BE2C (cell line): ENCODE measurements at regions not wholly inside any gene's neighbourhood (a gene's known extent, or its start where the extent isn't known, plus 50 kb on each side); places are given as distances from the start of the nearest gene placed in this dataset.

Source experiments
- DNase-seq: peaks from one replicate; pipeline ENCODE4 v3.0.0-alpha.2; 2020
- H3K27me3 ChIP-seq: fragments of 250-450 bp; sonication (Bioruptor Pico); 2 replicates; pipeline ENCODE4 v1.5.1; 2020; ENCODE audit warnings: mild to moderate bottlenecking
- H3K36me3 ChIP-seq: fragments of 250-450 bp; sonication (Bioruptor Pico); 2 replicates; pipeline ENCODE4 v1.5.1; 2020; ENCODE audit warnings: mild to moderate bottlenecking
- H3K4me1 ChIP-seq: fragments of 250-450 bp; sonication (Bioruptor Pico); 2 replicates; pipeline ENCODE4 v1.5.1; 2020
- H3K4me3 ChIP-seq: 2 replicates; pipeline ENCODE4 v1.5.1; 2011; ENCODE audit warnings: low read depth, low read length
- H3K9me3 ChIP-seq: fragments of 250-450 bp; sonication (Bioruptor Pico); 2 replicates; pipeline ENCODE4 v1.5.1; 2020
- TF ChIP-seq, protein P1 (sequence below): IDR thresholded peaks from 2 replicates; pipeline ENCODE4 v1.5.1; 2012; ENCODE audit warnings: mild to moderate bottlenecking, low read depth, low read length

DNA sequence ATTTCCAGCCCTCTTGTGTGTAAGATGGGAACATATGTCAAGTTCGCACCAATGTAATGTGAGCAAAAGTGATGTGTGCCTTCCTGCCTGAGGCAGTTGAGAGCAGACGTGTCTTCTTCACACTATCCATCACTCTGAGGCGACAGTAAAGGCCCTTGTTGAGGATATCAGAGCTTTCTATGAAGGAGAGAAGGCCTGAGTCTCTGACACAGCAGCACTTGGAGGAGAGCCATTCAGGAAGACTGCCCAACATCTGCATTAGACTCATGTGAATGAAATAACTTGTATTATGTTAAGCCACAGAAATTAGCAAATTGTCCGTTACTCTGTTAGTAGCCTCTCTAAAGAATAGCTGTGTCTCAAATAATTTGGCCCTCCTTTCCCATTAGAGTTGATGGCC, 108.8 kb upstream of the CCDC54 start:
- Histone ChIP-seq H3K4me3 (no peak overlapping the region), H3K36me3 (no peaks in the 10 kb centered on the region), H3K27me3 (no peaks in the 10 kb centered on the region), H3K9me3 (no peaks in the 10 kb centered on the region), H3K4me1 (no peaks in the 10 kb centered on the region)
- DNase-seq: no peak
- TF ChIP-seq, protein P1, sequence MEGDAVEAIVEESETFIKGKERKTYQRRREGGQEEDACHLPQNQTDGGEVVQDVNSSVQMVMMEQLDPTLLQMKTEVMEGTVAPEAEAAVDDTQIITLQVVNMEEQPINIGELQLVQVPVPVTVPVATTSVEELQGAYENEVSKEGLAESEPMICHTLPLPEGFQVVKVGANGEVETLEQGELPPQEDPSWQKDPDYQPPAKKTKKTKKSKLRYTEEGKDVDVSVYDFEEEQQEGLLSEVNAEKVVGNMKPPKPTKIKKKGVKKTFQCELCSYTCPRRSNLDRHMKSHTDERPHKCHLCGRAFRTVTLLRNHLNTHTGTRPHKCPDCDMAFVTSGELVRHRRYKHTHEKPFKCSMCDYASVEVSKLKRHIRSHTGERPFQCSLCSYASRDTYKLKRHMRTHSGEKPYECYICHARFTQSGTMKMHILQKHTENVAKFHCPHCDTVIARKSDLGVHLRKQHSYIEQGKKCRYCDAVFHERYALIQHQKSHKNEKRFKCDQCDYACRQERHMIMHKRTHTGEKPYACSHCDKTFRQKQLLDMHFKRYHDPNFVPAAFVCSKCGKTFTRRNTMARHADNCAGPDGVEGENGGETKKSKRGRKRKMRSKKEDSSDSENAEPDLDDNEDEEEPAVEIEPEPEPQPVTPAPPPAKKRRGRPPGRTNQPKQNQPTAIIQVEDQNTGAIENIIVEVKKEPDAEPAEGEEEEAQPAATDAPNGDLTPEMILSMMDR: no peak

DNA sequence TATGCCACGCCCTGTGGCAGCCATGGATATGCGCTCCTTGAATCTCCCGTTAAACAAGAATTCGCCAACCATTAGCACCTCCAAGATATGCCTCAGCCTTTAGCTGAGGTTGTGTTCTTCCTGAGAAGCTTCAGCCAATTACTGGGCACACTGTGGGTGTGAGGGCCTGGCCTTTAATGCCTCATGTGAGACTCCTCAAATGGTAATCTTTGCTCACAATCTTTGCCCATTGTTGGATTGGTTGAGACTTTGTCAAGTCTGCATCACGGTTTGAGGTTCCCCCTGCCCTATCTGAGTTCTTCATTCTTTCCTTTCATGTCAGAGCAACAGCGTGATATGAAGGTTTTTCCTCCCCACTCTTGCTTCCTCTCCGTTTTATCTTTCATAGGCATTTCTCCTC, 108.1 kb upstream of the CCDC54 start:
- Histone ChIP-seq H3K27me3 (no peaks in the 10 kb centered on the region), H3K4me3 (no peak overlapping the region), H3K9me3 (no peaks in the 10 kb centered on the region), H3K4me1 (no peaks in the 10 kb centered on the region), H3K36me3 (no peaks in the 10 kb centered on the region)
- TF ChIP-seq, protein P1: no peak
- DNase-seq: no peak

DNA sequence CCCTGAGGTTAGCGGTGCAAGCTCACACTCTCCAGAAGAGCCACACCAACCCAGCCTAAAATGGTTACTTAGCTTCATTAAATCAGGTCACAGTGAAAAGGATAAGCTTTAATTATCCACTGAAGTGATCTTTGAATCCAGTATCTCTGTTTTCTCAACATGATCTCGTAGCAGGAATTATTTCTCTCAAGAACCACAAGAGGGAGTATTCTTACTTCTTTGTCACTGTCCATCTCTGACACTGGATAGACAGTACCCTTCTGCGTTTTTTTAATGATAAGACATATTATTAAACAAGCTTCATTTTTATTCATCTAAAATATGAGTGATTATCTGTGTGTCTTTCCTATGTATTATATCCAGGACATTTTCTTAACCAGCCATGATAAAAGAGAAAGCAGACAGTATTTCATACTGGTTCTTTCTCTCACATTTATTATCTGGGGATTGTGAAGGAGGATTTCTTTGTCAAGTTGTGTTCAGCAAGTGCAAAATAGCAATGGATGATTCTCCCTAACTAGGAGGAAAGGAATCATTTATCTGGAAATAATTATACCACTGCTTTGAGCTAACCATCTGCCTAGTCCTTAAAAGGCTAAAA, 105.4 kb upstream of the CCDC54 start:
- Histone ChIP-seq H3K4me3 (no peak overlapping the region), H3K36me3 (no peaks in the 10 kb centered on the region), H3K27me3 (no peaks in the 10 kb centered on the region; the same call in none of the 2 replicates), H3K9me3 (no peaks in the 10 kb centered on the region), H3K4me1 (no peaks in the 10 kb centered on the region)
- TF ChIP-seq, protein P1: peak; percentile 69
- DNase-seq: no peak

DNA sequence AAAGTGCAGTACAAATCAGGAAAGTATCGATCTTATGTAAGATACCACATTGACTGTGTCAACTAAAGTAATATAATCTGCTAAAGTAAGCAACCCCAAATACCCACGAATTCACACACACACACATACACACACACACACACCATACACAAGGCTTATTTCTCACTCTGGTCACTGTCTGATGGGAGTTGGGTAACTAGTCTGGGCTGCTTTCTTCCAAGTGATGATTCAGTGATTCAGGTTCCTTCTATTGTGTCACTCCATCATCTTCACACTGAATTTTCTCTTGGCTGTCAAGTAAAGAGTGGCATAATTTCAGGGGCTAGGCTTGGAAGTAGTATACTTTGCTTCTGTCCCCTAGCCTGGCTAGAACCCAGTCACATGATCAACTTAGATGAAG, 104.8 kb upstream of the CCDC54 start:
- Histone ChIP-seq H3K27me3 (no peaks in the 10 kb centered on the region; the same call in none of the 2 replicates), H3K4me3 (no peak overlapping the region), H3K36me3 (no peaks in the 10 kb centered on the region), H3K9me3 (no peaks in the 10 kb centered on the region), H3K4me1 (no peaks in the 10 kb centered on the region)
- TF ChIP-seq, protein P1: no peak
- DNase-seq: no peak

DNA sequence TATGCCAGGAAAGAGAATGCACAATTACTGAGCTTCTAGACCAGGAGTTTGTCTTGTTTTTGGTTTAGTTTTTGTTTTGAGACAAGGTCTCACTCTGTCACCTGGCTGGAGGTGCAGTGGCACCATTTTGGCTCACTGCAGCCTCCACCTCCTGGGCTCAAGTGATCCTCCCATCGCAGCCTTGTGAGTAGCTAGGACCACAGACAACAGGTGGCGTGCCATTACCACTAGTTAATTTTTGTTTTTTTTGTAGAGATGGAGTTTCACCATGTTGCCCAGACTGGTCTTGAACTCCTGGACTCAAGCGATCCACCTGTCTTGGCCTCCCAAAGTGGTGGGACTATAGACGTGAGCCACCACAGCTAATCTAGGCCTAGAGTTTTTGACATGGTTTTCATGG, 104.4 kb upstream of the CCDC54 start:
- TF ChIP-seq, protein P1: no peak
- peaks cover 2% of the 10 kb centered on the region for H3K27me3 ChIP-seq
- no peak overlapping the region for H3K4me3 ChIP-seq
- no peaks in the 10 kb centered on the region for H3K9me3 ChIP-seq
- no peaks in the 10 kb centered on the region for H3K36me3 ChIP-seq
- no peaks in the 10 kb centered on the region for H3K4me1 ChIP-seq
- no peak for DNase-seq

DNA sequence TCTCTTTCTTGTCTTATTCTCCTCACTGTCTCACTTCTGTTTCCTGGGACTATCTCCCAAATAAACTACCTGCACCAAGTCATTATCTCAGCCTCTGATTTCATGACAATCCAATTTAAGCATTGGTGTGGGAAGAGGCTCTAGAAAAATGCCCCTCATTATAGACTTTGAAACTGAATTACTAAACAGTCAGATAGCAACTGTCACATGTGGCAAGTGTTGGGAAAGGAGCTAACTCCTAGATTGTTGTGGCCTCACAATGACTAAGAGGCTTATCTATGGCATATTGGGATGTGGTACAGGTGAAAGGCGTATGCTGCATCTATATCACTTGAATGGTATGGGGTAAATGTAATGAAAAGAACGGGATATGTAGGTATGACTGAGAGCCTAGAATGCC, 103.5 kb upstream of the CCDC54 start:
- Histone ChIP-seq H3K4me3 (no peak overlapping the region), H3K36me3 (no peaks in the 10 kb centered on the region), H3K9me3 (no peaks in the 10 kb centered on the region), H3K4me1 (no peaks in the 10 kb centered on the region), H3K27me3 (peaks cover 9% of the 10 kb centered on the region)
- TF ChIP-seq, protein P1: no peak
- no peak for DNase-seq
